ENCODE measurements at regions not wholly inside any gene's neighbourhood (a gene's known extent, or its start where the extent isn't known, plus 50 kb on each side); places are given as distances from the start of the nearest gene placed in this dataset.

- Histone ChIP-seq H3K27ac (replicated peaks; ENCODE audit: low read length) (no peak overlapping the region), H3K18ac (ENCODE audit: low read length) (no peak overlapping the region), H3K9ac (ENCODE audit: low read depth, low read length, poor library complexity) (no peak overlapping the region), H3K36me3 (replicated peaks in 1 of 2; ENCODE audit: control insufficient read depth in 2 of 2, insufficient read depth in 2 of 2, low read length in 2 of 2) (no peaks in the 10 kb centered on the region), H3K27me3 (ENCODE audit: control insufficient read depth in 3 of 3, insufficient read depth in 3 of 3, low read depth in 1 of 3, low read length in 3 of 3) (peaks cover 0 to 12% (median 0%) of the 10 kb centered on the region in 3 experiments), H2BK15ac (ENCODE audit: low read length) (no peak overlapping the region), H4K91ac (ENCODE audit: low read depth, low read length, poor library complexity) (no peak overlapping the region), H2AFZ (ENCODE audit: low read length) (peak overlapping the region; percentile 52), H3K79me1 (ENCODE audit: low read depth, low read length) (no peaks in the 10 kb centered on the region), H3K4me2 (ENCODE audit: insufficient read depth, low read length, poor library complexity, severe bottlenecking) (no peak overlapping the region), H2BK12ac (ENCODE audit: low read length) (no peak overlapping the region), H3K4me1 (ENCODE audit: control insufficient read depth in 2 of 2, insufficient read depth in 1 of 2, low read depth in 1 of 2, low read length in 2 of 2) (peaks cover 14 to 22% of the 10 kb centered on the region in 2 donors), H2BK120ac (ENCODE audit: low read depth, low read length) (no peak overlapping the region), H4K8ac (ENCODE audit: low read depth, low read length) (no peak overlapping the region), H3K14ac (ENCODE audit: low read length) (no peak overlapping the region), H3K9me3 (replicated peaks in 1 of 2; ENCODE audit: control insufficient read depth in 2 of 2, insufficient read depth in 1 of 2, low read depth in 1 of 2, low read length in 2 of 2) (peaks cover 0 to 2% of the 10 kb centered on the region in 2 donors), H3K4ac (ENCODE audit: low read length) (no peak overlapping the region), H3K23ac (ENCODE audit: low read depth, low read length, poor library complexity) (no peak overlapping the region), H3K4me3 (ENCODE audit: low read length in 2 of 2) (no peak overlapping the region), H2AK5ac (ENCODE audit: low read depth, low read length) (no peak overlapping the region), H2BK5ac (ENCODE audit: low read length) (no peak overlapping the region)
- DNase-seq (ENCODE audit: low spot score) = no peak
- WGBS, 2 donors (ENCODE audit: extremely low coverage in 2 of 2, insufficient read length in 2 of 2, insufficient replicate concordance in 1 of 2) = no CpG with 5 or more reads among the region's 5 CpGs
Observed at GRCh38 chr22:26900787-26901186, 243.4 kb downstream of the MIAT start.

GRCh38 chr22:26901198-26901816, 243.9 kb downstream of the MIAT start:
- no peaks in the 10 kb centered on the region for H3K79me1 ChIP-seq (ENCODE audit: low read depth, low read length)
- H3K4me1 ChIP-seq (ENCODE audit: control insufficient read depth in 2 of 2, insufficient read depth in 1 of 2, low read depth in 1 of 2, low read length in 2 of 2) = peaks cover 14 to 22% of the 10 kb centered on the region in 2 donors
- no peak overlapping the region for H3K14ac ChIP-seq (ENCODE audit: low read length)
- H3K4me3 ChIP-seq (ENCODE audit: low read length in 2 of 2) = no peak overlapping the region
- H3K36me3 ChIP-seq (replicated peaks in 1 of 2; ENCODE audit: control insufficient read depth in 2 of 2, insufficient read depth in 2 of 2, low read length in 2 of 2) = no peaks in the 10 kb centered on the region
- H3K27ac ChIP-seq (replicated peaks; ENCODE audit: low read length) = no peak overlapping the region
- H2AFZ ChIP-seq (ENCODE audit: low read length) = peak overlapping the region; percentile 52
- no peak overlapping the region for H3K23ac ChIP-seq (ENCODE audit: low read depth, low read length, poor library complexity)
- H2BK120ac ChIP-seq (ENCODE audit: low read depth, low read length) = no peak overlapping the region
- no peak overlapping the region for H2BK12ac ChIP-seq (ENCODE audit: low read length)
- peak overlapping the region; percentile 25 for H3K18ac ChIP-seq (ENCODE audit: low read length)
- peaks cover 0 to 2% of the 10 kb centered on the region in 2 donors for H3K9me3 ChIP-seq (replicated peaks in 1 of 2; ENCODE audit: control insufficient read depth in 2 of 2, insufficient read depth in 1 of 2, low read depth in 1 of 2, low read length in 2 of 2)
- H3K4me2 ChIP-seq (ENCODE audit: insufficient read depth, low read length, poor library complexity, severe bottlenecking) = no peak overlapping the region
- no peak overlapping the region for H3K4ac ChIP-seq (ENCODE audit: low read length)
- no CpG with 5 or more reads among the region's 20 CpGs for WGBS, 2 donors (ENCODE audit: extremely low coverage in 2 of 2, insufficient read length in 2 of 2, insufficient replicate concordance in 1 of 2)
- peak overlapping the region; percentile 45 for H3K9ac ChIP-seq (ENCODE audit: low read depth, low read length, poor library complexity)
- H2BK15ac ChIP-seq (ENCODE audit: low read length) = no peak overlapping the region
- no peak overlapping the region for H2BK5ac ChIP-seq (ENCODE audit: low read length)
- peaks cover 0 to 13% (median 0%) of the 10 kb centered on the region in 3 experiments for H3K27me3 ChIP-seq (ENCODE audit: control insufficient read depth in 3 of 3, insufficient read depth in 3 of 3, low read depth in 1 of 3, low read length in 3 of 3)
- DNase-seq (ENCODE audit: low spot score) = no peak
- H2AK5ac ChIP-seq (ENCODE audit: low read depth, low read length) = no peak overlapping the region
- H4K8ac ChIP-seq (ENCODE audit: low read depth, low read length) = no peak overlapping the region
- H4K91ac ChIP-seq (ENCODE audit: low read depth, low read length, poor library complexity) = no peak overlapping the region

GRCh38 chr22:26902401-26903029, 245.1 kb downstream of the MIAT start:
- H2BK12ac ChIP-seq (ENCODE audit: low read length) = no peak overlapping the region
- no peaks in the 10 kb centered on the region for H3K36me3 ChIP-seq (replicated peaks in 1 of 2; ENCODE audit: control insufficient read depth in 2 of 2, insufficient read depth in 2 of 2, low read length in 2 of 2)
- H3K27me3 ChIP-seq (ENCODE audit: control insufficient read depth in 3 of 3, insufficient read depth in 3 of 3, low read depth in 1 of 3, low read length in 3 of 3) = peaks cover 0 to 13% (median 0%) of the 10 kb centered on the region in 3 experiments
- WGBS, 2 donors (ENCODE audit: extremely low coverage in 2 of 2, insufficient read length in 2 of 2, insufficient replicate concordance in 1 of 2) = no CpG with 5 or more reads among the region's 7 CpGs
- H3K4ac ChIP-seq (ENCODE audit: low read length) = no peak overlapping the region
- peak overlapping the region; percentile 90 for H2AFZ ChIP-seq (ENCODE audit: low read length)
- H3K9ac ChIP-seq (ENCODE audit: low read depth, low read length, poor library complexity) = no peak overlapping the region
- no peak for DNase-seq (ENCODE audit: low spot score)
- peak overlapping the region; percentile 3 for H3K18ac ChIP-seq (ENCODE audit: low read length)
- H4K8ac ChIP-seq (ENCODE audit: low read depth, low read length) = no peak overlapping the region
- H3K79me1 ChIP-seq (ENCODE audit: low read depth, low read length) = no peaks in the 10 kb centered on the region
- no peak overlapping the region for H4K91ac ChIP-seq (ENCODE audit: low read depth, low read length, poor library complexity)
- no peak overlapping the region for H2AK5ac ChIP-seq (ENCODE audit: low read depth, low read length)
- no peak overlapping the region for H3K23ac ChIP-seq (ENCODE audit: low read depth, low read length, poor library complexity)
- peak overlapping the region; percentile 84 for H3K4me2 ChIP-seq (ENCODE audit: insufficient read depth, low read length, poor library complexity, severe bottlenecking)
- peaks cover 0 to 2% of the 10 kb centered on the region in 2 donors for H3K9me3 ChIP-seq (replicated peaks in 1 of 2; ENCODE audit: control insufficient read depth in 2 of 2, insufficient read depth in 1 of 2, low read depth in 1 of 2, low read length in 2 of 2)
- H2BK5ac ChIP-seq (ENCODE audit: low read length) = no peak overlapping the region
- H3K27ac ChIP-seq (replicated peaks; ENCODE audit: low read length) = peak overlapping the region; percentile 12
- H3K4me1 ChIP-seq (ENCODE audit: control insufficient read depth in 2 of 2, insufficient read depth in 1 of 2, low read depth in 1 of 2, low read length in 2 of 2) = peaks cover 14 to 22% of the 10 kb centered on the region in 2 donors
- H3K4me3 ChIP-seq (ENCODE audit: low read length in 2 of 2) = peak overlapping the region; percentile 9 to 44
- H2BK15ac ChIP-seq (ENCODE audit: low read length) = no peak overlapping the region
- no peak overlapping the region for H2BK120ac ChIP-seq (ENCODE audit: low read depth, low read length)
- no peak overlapping the region for H3K14ac ChIP-seq (ENCODE audit: low read length)

GRCh38 chr22:26903030-26903856, 245.9 kb downstream of the MIAT start:
- Histone ChIP-seq H2BK15ac (ENCODE audit: low read length) (peak overlapping the region; percentile 24), H3K14ac (ENCODE audit: low read length) (no peak overlapping the region), H2AFZ (ENCODE audit: low read length) (peak overlapping the region; percentile 90), H3K4me2 (ENCODE audit: insufficient read depth, low read length, poor library complexity, severe bottlenecking) (peak overlapping the region; percentile 84), H3K9ac (ENCODE audit: low read depth, low read length, poor library complexity) (no peak overlapping the region), H3K9me3 (replicated peaks in 1 of 2; ENCODE audit: control insufficient read depth in 2 of 2, insufficient read depth in 1 of 2, low read depth in 1 of 2, low read length in 2 of 2) (peaks cover 0 to 2% of the 10 kb centered on the region in 2 donors), H3K79me1 (ENCODE audit: low read depth, low read length) (no peaks in the 10 kb centered on the region), H4K91ac (ENCODE audit: low read depth, low read length, poor library complexity) (no peak overlapping the region), H3K36me3 (replicated peaks in 1 of 2; ENCODE audit: control insufficient read depth in 2 of 2, insufficient read depth in 2 of 2, low read length in 2 of 2) (no peaks in the 10 kb centered on the region), H3K27ac (replicated peaks; ENCODE audit: low read length) (peak overlapping the region; percentile 12), H3K27me3 (ENCODE audit: control insufficient read depth in 3 of 3, insufficient read depth in 3 of 3, low read depth in 1 of 3, low read length in 3 of 3) (peaks cover 0 to 13% (median 0%) of the 10 kb centered on the region in 3 experiments), H2AK5ac (ENCODE audit: low read depth, low read length) (peak overlapping the region; percentile 56), H3K18ac (ENCODE audit: low read length) (peak overlapping the region; percentile 38), H4K8ac (ENCODE audit: low read depth, low read length) (no peak overlapping the region), H3K4ac (ENCODE audit: low read length) (no peak overlapping the region), H2BK120ac (ENCODE audit: low read depth, low read length) (no peak overlapping the region), H2BK5ac (ENCODE audit: low read length) (no peak overlapping the region), H3K4me3 (ENCODE audit: low read length in 2 of 2) (peak overlapping the region; percentile 42 to 44), H2BK12ac (ENCODE audit: low read length) (no peak overlapping the region), H3K4me1 (ENCODE audit: control insufficient read depth in 2 of 2, insufficient read depth in 1 of 2, low read depth in 1 of 2, low read length in 2 of 2) (peaks cover 14 to 22% of the 10 kb centered on the region in 2 donors), H3K23ac (ENCODE audit: low read depth, low read length, poor library complexity) (no peak overlapping the region)
- DNase-seq (ENCODE audit: low spot score) = peak; percentile 47
- no CpG with 5 or more reads among the region's 36 CpGs for WGBS, 2 donors (ENCODE audit: extremely low coverage in 2 of 2, insufficient read length in 2 of 2, insufficient replicate concordance in 1 of 2)

Measured in neuronal stem cell (in vitro differentiated cells).